ENCODE measurements at regions not wholly inside any gene's neighbourhood (a gene's known extent, or its start where the extent isn't known, plus 50 kb on each side); places are given as distances from the start of the nearest gene placed in this dataset.
A peak's percentile ranks its signal among the peaks of the same experiment; 100 is the strongest.

DNA sequence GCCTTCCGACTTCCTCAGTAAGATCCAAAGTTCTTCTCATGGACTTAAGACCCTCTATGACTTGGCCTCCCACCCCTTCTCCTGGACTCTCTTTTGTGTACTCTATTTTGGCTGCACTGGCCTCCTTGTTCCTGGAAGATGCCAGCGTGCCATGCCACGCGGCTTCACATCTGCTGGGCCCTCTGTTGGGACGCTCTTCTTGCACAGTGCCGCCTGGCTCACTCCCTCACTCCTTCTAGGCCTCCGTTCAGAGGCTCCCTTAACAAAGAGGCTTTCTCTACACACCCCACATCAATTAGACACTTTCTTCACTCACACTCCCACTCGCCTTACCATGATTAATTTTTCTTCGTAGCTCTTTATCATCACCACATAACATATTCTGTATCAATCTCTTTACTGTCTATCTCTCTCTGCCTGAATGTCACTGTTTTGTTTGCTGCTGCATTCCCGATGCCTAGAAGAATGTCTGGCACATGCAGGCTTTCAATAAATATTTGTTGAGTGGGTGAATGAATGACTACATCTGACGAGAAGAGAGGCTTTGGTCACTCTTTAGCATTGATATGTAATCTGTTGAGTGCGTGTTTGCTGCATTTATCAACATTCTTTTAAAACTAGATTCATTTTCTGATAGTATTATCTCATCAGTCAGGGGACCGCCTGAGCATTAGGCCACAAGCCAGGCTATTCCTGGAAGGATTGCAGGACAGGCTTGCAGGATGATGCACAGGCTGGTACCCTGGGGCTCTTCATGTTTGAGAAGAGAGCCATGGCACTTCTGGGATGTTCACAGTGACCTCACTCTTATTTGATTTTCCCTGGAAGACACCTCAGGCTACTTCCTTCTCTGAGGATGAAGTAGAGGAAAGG is 60.6 kb upstream of the AMPD3 start:
- ATAC-seq, result no peak

DNA sequence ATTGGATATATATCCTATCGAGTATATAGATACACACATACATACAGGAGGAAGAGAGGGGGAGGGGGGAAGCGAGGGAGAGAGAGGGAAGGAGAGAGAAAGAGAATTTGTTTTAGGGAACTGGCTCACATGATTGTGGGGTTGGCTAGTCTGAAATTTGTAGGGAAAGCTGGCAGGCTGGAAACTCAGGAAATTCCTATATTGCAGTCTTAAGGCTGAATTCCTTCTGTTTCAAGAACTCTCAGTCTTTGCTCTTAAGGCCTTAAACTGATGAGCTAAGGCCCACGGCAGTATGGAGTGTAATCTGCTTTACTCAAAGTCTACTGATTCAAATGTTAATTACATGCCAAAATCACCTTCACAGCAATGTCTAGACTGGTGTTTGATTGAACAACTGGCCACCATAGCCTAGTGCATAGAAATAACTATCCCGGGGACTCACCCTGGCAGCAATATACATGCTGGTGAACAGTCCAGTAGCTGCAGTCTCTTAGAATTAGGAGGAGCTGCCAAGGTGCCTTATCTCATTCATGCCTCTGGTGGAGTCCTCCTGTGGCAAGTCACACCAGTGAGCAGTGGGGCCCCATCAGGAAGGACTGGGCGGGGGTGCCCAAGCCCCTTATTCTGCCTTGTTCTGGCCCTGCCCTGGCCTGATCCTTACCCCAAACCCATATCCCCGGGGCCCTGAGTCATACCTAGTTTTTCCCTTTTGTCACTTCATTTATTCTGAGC is 59.7 kb upstream of the AMPD3 start:
- TF ChIP-seq, protein P1, sequence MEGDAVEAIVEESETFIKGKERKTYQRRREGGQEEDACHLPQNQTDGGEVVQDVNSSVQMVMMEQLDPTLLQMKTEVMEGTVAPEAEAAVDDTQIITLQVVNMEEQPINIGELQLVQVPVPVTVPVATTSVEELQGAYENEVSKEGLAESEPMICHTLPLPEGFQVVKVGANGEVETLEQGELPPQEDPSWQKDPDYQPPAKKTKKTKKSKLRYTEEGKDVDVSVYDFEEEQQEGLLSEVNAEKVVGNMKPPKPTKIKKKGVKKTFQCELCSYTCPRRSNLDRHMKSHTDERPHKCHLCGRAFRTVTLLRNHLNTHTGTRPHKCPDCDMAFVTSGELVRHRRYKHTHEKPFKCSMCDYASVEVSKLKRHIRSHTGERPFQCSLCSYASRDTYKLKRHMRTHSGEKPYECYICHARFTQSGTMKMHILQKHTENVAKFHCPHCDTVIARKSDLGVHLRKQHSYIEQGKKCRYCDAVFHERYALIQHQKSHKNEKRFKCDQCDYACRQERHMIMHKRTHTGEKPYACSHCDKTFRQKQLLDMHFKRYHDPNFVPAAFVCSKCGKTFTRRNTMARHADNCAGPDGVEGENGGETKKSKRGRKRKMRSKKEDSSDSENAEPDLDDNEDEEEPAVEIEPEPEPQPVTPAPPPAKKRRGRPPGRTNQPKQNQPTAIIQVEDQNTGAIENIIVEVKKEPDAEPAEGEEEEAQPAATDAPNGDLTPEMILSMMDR (IDR thresholded peaks at IDR 0.05), result no peak
- H3K4me1 ChIP-seq (ENCODE audit: low read depth), result no peaks in the 10 kb centered on the region
- no peak for DNase-seq
- ATAC-seq, result no peak
- no peaks in the 10 kb centered on the region for H3K36me3 ChIP-seq (ENCODE audit: low read depth)
- no peak overlapping the region for H3K4me3 ChIP-seq
- H3K9me3 ChIP-seq, result no peaks in the 10 kb centered on the region
- intact Hi-C loops (cut with DNase I, micrococcal nuclease), result no loop called here

More for the DNA sequence above, 60.6 kb upstream of the AMPD3 start:
- Histone ChIP-seq H3K36me3 (ENCODE audit: low read depth) (no peaks in the 10 kb centered on the region), H3K4me1 (ENCODE audit: low read depth) (no peaks in the 10 kb centered on the region), H3K4me3 (no peak overlapping the region), H3K9me3 (no peaks in the 10 kb centered on the region)
- intact Hi-C loops (cut with DNase I, micrococcal nuclease), result no loop called here
- DNase-seq, result no peak
- TF ChIP-seq, protein P1 (IDR thresholded peaks at IDR 0.05), result no peak

DNA sequence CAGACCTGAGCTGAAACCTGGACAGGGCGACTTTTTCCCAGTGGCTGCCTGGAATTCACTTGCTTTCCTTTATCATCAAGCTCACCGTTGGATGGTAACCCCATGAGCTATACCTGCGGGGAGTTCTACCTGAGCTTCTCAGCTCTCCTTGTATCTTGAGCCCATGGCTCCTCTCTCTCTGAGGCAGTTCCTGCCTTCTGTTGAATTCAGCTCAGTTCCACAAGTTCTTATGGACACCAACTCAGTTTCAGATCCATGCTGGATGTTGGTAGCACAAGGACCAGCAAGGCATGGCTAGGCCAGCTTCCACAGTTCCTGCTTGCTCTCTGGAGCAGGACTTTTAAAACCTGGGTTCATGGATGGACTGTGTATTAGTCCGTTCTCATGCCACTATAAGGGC is 58.3 kb upstream of the AMPD3 start:
- no peaks in the 10 kb centered on the region for H3K9me3 ChIP-seq
- no peak overlapping the region for H3K4me3 ChIP-seq
- no peaks in the 10 kb centered on the region for H3K36me3 ChIP-seq (ENCODE audit: low read depth)
- H3K4me1 ChIP-seq (ENCODE audit: low read depth), result no peaks in the 10 kb centered on the region
- ATAC-seq, result no peak
- intact Hi-C loops (cut with DNase I, micrococcal nuclease), result no loop called here
- DNase-seq, result no peak
- TF ChIP-seq, protein P1 (IDR thresholded peaks at IDR 0.05), result no peak

DNA sequence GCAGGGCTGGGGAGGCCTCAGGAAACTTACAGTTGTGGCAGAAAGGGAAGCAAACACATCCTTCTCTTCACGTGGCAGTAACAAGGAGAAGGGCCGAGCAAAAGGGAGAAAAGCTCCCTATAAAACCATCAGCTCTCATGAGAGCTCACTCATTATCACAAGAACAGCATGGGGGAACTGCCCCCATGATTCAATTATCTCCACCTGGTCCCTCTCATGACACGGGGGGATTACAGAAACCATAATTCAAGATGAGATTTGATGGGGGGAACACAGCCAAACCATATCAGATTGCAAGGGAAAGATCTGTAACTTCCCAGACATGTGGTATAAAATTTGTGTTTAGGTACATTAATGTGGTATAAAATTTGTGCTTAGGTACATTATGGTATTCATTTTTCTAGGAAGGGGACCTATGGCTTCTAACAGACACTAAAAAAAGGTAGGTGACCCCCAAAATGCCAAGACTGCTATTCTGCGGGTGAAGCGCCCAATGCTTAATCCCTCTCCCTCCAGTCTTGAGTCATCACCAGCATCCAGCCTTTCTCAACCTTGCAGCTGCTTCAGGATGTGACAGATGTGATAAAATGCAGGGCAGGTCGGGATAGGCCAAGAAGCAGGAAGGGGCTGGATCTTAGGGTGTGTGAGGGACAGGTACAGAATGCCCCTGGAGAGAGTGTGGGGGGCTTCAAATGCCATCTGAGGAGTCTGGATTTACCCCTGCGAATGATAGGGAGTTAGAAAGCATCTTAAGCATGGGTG is 57.7 kb upstream of the AMPD3 start:
- intact Hi-C loops (cut with DNase I, micrococcal nuclease), result no loop called here
- H3K36me3 ChIP-seq (ENCODE audit: low read depth), result no peaks in the 10 kb centered on the region
- no peaks in the 10 kb centered on the region for H3K9me3 ChIP-seq
- DNase-seq (no peak), ATAC-seq (no peak)
- TF ChIP-seq, protein P1 (IDR thresholded peaks at IDR 0.05), result no peak
- H3K4me3 ChIP-seq, result no peak overlapping the region
- no peaks in the 10 kb centered on the region for H3K4me1 ChIP-seq (ENCODE audit: low read depth)

DNA sequence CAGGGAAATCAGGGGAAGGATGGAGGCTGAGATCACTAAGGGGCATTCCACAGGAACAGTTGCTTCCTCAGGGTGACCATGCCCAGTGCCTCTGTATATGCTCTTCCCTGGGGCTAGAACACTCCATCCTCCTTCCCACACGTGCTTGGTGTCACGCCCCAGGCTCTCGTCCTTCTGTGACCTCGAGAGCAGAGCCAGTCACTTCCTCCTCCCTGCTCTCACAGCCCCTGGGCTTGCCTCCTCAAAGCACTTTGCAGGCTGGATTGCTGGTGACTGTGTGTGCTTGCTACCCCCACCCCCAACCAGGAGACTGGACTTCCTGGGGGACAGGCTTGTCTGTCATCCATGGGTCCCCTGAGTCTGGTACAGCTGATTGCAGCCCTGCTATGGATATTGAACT is 56.5 kb upstream of the AMPD3 start:
- Histone ChIP-seq H3K4me3 (no peak overlapping the region), H3K36me3 (ENCODE audit: low read depth) (no peaks in the 10 kb centered on the region), H3K9me3 (no peaks in the 10 kb centered on the region), H3K4me1 (ENCODE audit: low read depth) (no peaks in the 10 kb centered on the region)
- DNase-seq (peak in 1 of 3 donors; percentile 28), ATAC-seq (peak; percentile 42)
- TF ChIP-seq, protein P1 (IDR thresholded peaks at IDR 0.05), result no peak
- intact Hi-C loops (cut with DNase I, micrococcal nuclease), result no loop called here

Measured in mucosa of descending colon (tissue), 3 donors.